HG03135 (cell line): ENCODE measurements at regions not wholly inside any gene's neighbourhood (a gene's known extent, or its start where the extent isn't known, plus 50 kb on each side); places are given as distances from the start of the nearest gene placed in this dataset.

Experiments
- ATAC-seq: cut with Tn5 transposase; IDR thresholded peaks from one replicate; pipeline ENCODE4 v1.9.1; 2021; ENCODE audit warnings: mild to moderate bottlenecking, moderate library complexity; ENCODE audit not compliant: unreplicated experiment

GRCh38 chrX:106341823-106342222 lies 173.7 kb downstream of the PWWP3B start:
- ATAC-seq = no peak

GRCh38 chrX:106356580-106356979 lies 188.5 kb downstream of the PWWP3B start:
- ATAC-seq = no peak

DNA sequence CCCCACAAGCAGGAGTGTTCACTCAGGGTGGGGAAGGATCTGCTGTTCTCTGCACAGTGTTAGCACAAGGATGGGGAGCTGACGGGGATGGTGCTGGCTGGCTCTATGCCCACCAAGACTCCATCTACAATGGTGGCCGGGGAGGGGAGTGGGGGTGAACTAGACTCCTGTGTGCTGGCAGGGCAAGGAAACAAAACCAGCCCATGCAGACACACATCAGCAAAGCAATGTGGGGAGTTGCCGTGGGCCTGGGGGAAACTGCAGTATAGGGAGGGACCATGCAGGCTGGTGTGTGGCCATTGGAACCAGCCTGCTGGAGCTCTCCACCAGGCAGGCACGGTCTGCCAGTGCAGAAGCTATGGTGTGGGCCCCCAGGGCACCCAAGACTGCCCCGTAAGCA lies 195.1 kb downstream of the PWWP3B start:
- ATAC-seq = no peak

GRCh38 chrX:106378616-106379015 lies 210.5 kb downstream of the PWWP3B start:
- ATAC-seq = no peak

GRCh38 chrX:106391284-106391911 lies 220.4 kb upstream of the RADX start:
- no peak for ATAC-seq

- ATAC-seq = no peak
Measured at GRCh38 chrX:106392346-106392745, 219.4 kb upstream of the RADX start.

DNA sequence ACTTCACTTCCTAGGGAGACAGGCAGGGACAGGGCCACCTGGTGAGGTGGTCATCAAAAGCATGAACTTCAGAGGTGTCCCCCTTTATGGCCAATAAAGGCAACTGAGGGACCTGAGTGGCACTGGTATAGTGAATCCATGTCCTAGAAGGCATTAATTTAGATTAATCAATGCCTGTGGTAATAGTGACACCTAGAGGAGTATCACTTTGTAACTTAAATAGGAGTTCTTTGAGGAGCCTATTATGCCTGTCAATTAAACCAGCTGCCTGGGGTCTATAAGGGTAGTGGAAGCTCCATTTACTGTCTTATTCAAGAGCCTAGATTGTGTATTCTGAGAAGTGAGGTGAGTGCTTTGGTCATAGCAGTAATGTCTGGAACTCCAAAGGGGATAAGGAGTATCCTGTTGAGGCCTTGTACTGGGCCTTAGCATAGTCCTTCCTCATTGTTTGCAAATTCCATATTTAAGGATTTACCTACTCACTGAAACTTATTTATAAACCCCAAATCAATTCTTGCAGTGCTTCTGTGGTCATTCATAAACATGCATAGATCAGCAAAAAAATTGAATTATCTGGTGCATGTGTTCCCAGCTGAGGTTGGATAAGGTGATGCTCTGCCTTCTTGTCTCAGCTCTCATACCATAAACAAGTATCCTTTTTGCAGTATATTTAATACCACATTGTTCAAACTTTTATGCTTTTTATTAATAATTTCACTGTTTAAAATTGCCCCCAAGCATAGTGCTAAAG lies 213.8 kb upstream of the RADX start:
- ATAC-seq = no peak

DNA sequence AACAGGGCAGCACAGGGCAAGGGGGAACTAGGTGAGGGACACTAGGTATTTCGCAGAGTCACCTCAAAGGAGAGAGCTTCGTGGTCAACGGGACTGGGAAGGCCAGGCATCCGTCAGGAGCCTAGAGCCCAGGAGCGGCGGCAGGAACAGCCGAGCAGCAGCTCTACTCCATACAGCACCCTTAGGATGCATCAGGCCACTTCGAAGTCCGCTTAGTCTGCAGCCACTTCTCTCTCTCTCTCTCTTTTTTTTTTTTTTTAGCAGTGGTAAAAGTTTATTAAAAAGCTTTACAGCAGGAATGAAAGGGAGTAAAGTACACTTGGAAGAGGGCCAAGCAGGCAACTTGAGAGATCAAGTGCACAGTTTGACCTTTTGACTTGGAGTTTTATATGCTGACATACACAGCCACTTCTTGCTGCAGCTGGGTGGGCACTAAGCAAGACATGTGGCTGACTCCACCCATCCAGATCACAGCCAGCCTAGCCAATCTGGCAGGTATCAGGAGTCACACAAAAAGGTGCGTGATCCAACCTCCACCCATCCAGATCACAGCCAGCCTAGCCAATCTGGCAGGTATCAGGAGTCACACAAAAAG lies 209.7 kb upstream of the RADX start:
- ATAC-seq = no peak

DNA sequence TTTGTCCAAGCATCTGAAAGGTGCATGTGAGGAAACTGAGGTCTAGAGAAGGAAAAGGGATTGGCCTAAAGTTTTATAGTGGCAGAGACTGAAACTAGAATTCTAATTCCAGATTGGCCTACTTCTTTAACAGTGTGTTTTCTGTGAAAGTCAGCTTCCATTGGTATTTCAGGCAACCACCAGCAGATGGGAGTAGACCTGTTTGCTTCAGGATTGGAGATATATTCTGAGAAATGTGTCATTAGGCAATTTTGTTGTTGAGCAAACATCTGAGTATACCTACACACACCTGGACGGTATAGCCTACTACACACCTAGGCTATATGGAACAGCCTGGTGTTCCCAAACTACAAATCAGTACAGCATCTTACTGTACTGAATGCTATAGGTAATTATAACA lies 207.3 kb upstream of the RADX start:
- no peak for ATAC-seq

GRCh38 chrX:106415276-106415895 lies 196.4 kb upstream of the RADX start:
- ATAC-seq = peak; percentile 78

GRCh38 chrX:106436691-106437090 lies 175.1 kb upstream of the RADX start:
- ATAC-seq = no peak

GRCh38 chrX:106437407-106437806 lies 174.4 kb upstream of the RADX start:
- ATAC-seq = no peak

GRCh38 chrX:106450405-106450804 lies 161.4 kb upstream of the RADX start:
- ATAC-seq = no peak

DNA sequence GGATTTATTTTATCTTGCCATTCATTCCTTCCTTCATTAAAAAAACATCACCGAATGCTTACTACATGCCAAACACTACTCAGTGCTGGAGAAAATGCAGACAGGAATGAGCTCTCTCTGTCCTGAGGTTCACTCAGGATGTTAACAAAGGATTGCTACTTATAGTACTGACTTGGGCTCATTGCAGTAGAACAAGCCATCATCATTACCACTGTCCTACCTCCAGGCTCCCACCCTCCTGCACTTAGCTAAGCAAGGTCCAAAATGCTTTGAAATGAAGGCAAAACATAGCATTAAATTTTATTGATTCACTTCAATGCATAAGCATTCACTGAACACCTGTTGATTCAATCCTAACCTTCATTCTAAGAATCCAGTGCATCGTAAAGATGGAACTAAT lies 159.8 kb upstream of the RADX start:
- no peak for ATAC-seq

DNA sequence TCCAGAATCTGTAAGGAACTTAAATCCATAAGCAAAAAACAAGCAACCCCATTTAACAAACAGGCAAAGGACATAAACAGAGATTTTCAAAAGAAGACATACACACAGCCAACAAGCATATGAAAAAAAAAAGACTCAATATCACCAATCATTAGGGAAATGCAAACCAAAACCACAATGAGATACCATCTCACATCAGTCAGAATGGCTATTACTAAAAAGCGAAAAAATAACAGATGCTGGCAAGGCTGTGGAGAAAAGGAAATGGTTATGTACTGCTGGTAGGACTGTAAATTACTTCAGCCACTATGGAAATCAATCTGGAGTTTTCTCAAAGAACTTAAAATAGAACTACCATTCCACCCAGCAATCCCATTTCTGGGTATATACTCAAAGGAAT lies 156.8 kb upstream of the RADX start:
- no peak for ATAC-seq

- no peak for ATAC-seq
Measured at GRCh38 chrX:106457802-106458201, 154.0 kb upstream of the RADX start.

GRCh38 chrX:106467422-106467821 lies 144.4 kb upstream of the RADX start:
- no peak for ATAC-seq

DNA sequence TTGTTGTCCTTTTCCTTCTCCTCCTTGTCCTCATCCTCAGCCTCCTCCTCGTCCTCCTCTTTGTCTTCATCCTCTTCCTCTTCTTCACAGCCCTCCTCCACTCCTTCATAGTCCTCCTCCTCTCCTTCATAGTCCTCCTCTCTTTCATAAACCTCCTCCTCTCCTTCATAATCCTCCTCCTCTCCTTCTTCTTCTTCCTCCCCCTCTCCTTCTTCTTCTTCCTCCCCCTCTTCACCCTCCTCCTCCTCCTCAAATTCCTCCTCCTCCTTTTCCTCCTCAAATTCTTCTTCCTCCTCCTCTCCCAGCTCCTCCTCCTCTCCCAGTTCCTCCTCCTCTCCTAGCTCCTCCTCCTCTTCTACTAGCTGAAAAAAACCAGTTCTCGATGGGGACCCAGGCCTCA lies 143.8 kb upstream of the RADX start:
- ATAC-seq = no peak

DNA sequence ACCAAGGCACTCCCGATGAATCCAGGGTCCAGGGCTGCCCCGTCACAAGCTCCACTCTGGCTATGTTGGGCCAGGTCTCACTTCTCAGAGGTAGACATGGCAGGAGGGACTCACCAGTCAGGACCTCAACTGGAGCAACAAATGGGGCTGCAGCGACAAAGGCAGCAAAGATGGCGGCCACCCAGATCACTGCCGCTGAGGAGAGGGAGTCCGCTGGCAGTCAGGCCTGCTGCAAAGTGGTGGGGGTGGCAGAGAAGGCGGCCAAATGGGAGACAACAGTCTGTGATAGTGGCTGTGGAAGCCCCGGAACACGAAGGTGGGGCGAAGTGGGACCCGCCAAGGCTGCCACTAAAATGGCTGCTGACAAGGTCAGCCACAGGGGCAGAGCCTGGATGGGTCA lies 143.3 kb upstream of the RADX start:
- no peak for ATAC-seq

- ATAC-seq = no peak
Measured at GRCh38 chrX:106479920-106480319, 131.9 kb upstream of the RADX start.

DNA sequence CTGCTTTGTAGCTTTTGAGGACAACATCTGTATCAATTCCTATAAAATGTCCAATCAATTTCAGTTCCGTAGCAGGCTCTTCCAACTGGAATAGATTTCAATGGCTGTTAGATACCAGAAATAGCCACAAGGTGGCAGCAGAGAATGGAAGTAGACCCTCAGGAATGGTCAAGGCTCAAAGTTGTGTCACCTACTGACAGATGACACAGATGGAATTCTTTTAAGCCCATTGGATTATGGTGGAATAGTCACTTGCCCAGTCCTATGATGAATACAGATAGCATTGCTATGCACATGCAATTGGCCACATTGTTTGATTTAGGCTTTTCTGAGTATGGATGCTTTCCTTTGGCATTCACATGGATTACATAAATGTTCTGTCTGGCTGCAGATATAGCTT lies 130.4 kb upstream of the RADX start:
- ATAC-seq = peak; percentile 31

GRCh38 chrX:106484233-106484632 lies 127.5 kb upstream of the RADX start:
- peak; percentile 98 for ATAC-seq
